Common myeloid progenitor, CD34-positive (primary cell): ENCODE measurements at regions not wholly inside any gene's neighbourhood (a gene's known extent, or its start where the extent isn't known, plus 50 kb on each side); places are given as distances from the start of the nearest gene placed in this dataset.

Source experiments
- CTCF ChIA-PET: fragments of 350-600 bp; sonication (Branson Sonifier 250); formaldehyde crosslinking; loops from one replicate; lab custom pipeline; 2021; ENCODE audit warnings: antibody characterized with exemption; lab: Charles Lee
- POLR2A ChIA-PET: fragments of 350-600 bp; sonication (Branson Sonifier 250); formaldehyde crosslinking; loops from one replicate; lab custom pipeline; 2021; ENCODE audit warnings: antibody characterized with exemption; lab: Charles Lee
- DNase-seq, 3 donors: peaks; one replicate each; pipeline versions ENCODE4 v3.0.0 to v3.0.0-alpha.2; 2013
- H3K27ac ChIP-seq, 2 experiments: 1 replicate in 1 of 2; 2 replicates in 1 of 2; pipeline ENCODE4 v1.7.0; 2013; ENCODE audit warnings: inconsistent platforms in 2 of 2, low read length in 2 of 2, mild to moderate bottlenecking in 2 of 2, low read depth in 1 of 2, moderate library complexity in 1 of 2; ENCODE audit not compliant: severe bottlenecking in 2 of 2, insufficient read depth in 1 of 2, poor library complexity in 1 of 2
- H3K27me3 ChIP-seq, 5 experiments: replicated peaks in 2 of 5; 1 replicate in 3 of 5; 2 replicates in 2 of 5; pipeline versions ENCODE4 v1.6.1 to v1.7.0; 2013; ENCODE audit warnings: low read length in 4 of 5, mild to moderate bottlenecking in 2 of 5, moderate library complexity in 2 of 5, inconsistent platforms in 1 of 5; ENCODE audit not compliant: insufficient read depth in 5 of 5, control insufficient read depth in 4 of 5
- H3K36me3 ChIP-seq, 4 experiments: 1 replicate in 2 of 4; 2 replicates in 2 of 4; pipeline versions ENCODE4 v1.6.1 to v1.7.0; 2013; ENCODE audit warnings: low read length in 3 of 4, control low read depth in 1 of 4, mild to moderate bottlenecking in 1 of 4; ENCODE audit not compliant: control insufficient read depth in 4 of 4, insufficient read depth in 4 of 4
- H3K4me1 ChIP-seq, 4 experiments: 1 replicate in 3 of 4; 2 replicates in 1 of 4; pipeline versions ENCODE4 v1.6.1 to v1.7.1; 2013; ENCODE audit warnings: low read length in 3 of 4, mild to moderate bottlenecking in 3 of 4, control low read depth in 1 of 4, inconsistent platforms in 1 of 4, moderate library complexity in 1 of 4; ENCODE audit not compliant: control insufficient read depth in 4 of 4, insufficient read depth in 4 of 4; ENCODE audit errors: control extremely low read depth in 1 of 4
- H3K4me3 ChIP-seq, 7 experiments: 1 replicate in 4 of 7; 2 replicates in 3 of 7; pipeline versions ENCODE4 v1.5.1 to v1.7.0; 2013; ENCODE audit warnings: mild to moderate bottlenecking in 7 of 7, low read length in 6 of 7, moderate library complexity in 6 of 7, inconsistent platforms in 2 of 7, low read depth in 2 of 7, control low read depth in 1 of 7; ENCODE audit not compliant: insufficient read depth in 4 of 7, control insufficient read depth in 1 of 7; ENCODE audit errors: extremely low read depth in 1 of 7
- H3K9me3 ChIP-seq, 5 experiments: 1 replicate in 4 of 5; 2 replicates in 1 of 5; pipeline versions ENCODE4 v1.6.1 to v1.7.1; 2013; ENCODE audit warnings: low read length in 4 of 5, mild to moderate bottlenecking in 2 of 5, inconsistent platforms in 1 of 5, low read depth in 1 of 5, moderate library complexity in 1 of 5; ENCODE audit not compliant: control insufficient read depth in 4 of 5, insufficient read depth in 2 of 5; ENCODE audit errors: control extremely low read depth in 1 of 5
- WGBS: methylation state at CpG from one replicate; pipeline ENCODE4 v1.1.5; 2013; ENCODE audit not compliant: insufficient coverage; 5-methylcytosine and 5-hydroxymethylcytosine counted together

GRCh38 chr2:19219060-19219459, 139.4 kb downstream of the OSR1 start:
- H3K4me1 ChIP-seq, result no peaks in the 10 kb centered on the region
- no peak overlapping the region for H3K27ac ChIP-seq
- H3K36me3 ChIP-seq, result no peaks in the 10 kb centered on the region
- H3K27me3 ChIP-seq, result no peaks in the 10 kb centered on the region
- POLR2A ChIA-PET, result no interaction called here
- DNase-seq, result no peak
- H3K9me3 ChIP-seq, result no peaks in the 10 kb centered on the region
- 100% methylated on average over 1 of the region's 2 CpGs for WGBS
- no peak overlapping the region for H3K4me3 ChIP-seq
- CTCF ChIA-PET, result no interaction called here

GRCh38 chr2:19218166-19218565, 140.3 kb downstream of the OSR1 start:
- Histone ChIP-seq H3K4me1 (no peaks in the 10 kb centered on the region), H3K36me3 (no peaks in the 10 kb centered on the region), H3K4me3 (no peak overlapping the region), H3K27me3 (no peaks in the 10 kb centered on the region), H3K27ac (no peak overlapping the region), H3K9me3 (no peaks in the 10 kb centered on the region)
- WGBS, result no CpG with 5 or more reads among the region's 2 CpGs
- ChIA-PET POLR2A (no interaction called here), CTCF (no interaction called here)
- no peak for DNase-seq

GRCh38 chr2:19216676-19217602, 141.5 kb downstream of the OSR1 start:
- WGBS, result 100% methylated on average over 2 of the region's 2 CpGs
- Histone ChIP-seq H3K27me3 (no peaks in the 10 kb centered on the region), H3K9me3 (no peaks in the 10 kb centered on the region), H3K27ac (no peak overlapping the region), H3K36me3 (no peaks in the 10 kb centered on the region), H3K4me1 (no peaks in the 10 kb centered on the region), H3K4me3 (no peak overlapping the region)
- DNase-seq, result no peak
- POLR2A ChIA-PET, result no interaction called here
- CTCF ChIA-PET, result no interaction called here

GRCh38 chr2:19216238-19216637, 142.2 kb downstream of the OSR1 start:
- Histone ChIP-seq H3K27ac (no peak overlapping the region), H3K4me3 (no peak overlapping the region), H3K4me1 (no peaks in the 10 kb centered on the region), H3K9me3 (no peaks in the 10 kb centered on the region), H3K36me3 (no peaks in the 10 kb centered on the region), H3K27me3 (no peaks in the 10 kb centered on the region)
- no peak for DNase-seq
- ChIA-PET CTCF (no interaction called here), POLR2A (no interaction called here)
- WGBS, result 100% methylated on average over 2 of the region's 2 CpGs

GRCh38 chr2:19214682-19215391, 143.6 kb downstream of the OSR1 start:
- ChIA-PET POLR2A (no interaction called here), CTCF (no interaction called here)
- H3K9me3 ChIP-seq, result no peaks in the 10 kb centered on the region
- WGBS, result 79% methylated on average over 4 of the region's 5 CpGs
- DNase-seq, result no peak
- no peaks in the 10 kb centered on the region for H3K36me3 ChIP-seq
- no peaks in the 10 kb centered on the region for H3K4me1 ChIP-seq
- no peaks in the 10 kb centered on the region for H3K27me3 ChIP-seq
- H3K27ac ChIP-seq, result no peak overlapping the region
- no peak overlapping the region for H3K4me3 ChIP-seq

GRCh38 chr2:19209575-19210341, 148.7 kb downstream of the OSR1 start:
- Histone ChIP-seq H3K27ac (no peak overlapping the region), H3K4me3 (no peak overlapping the region), H3K36me3 (no peaks in the 10 kb centered on the region), H3K27me3 (no peaks in the 10 kb centered on the region), H3K9me3 (peaks cover 0 to 3% (median 0%) of the 10 kb centered on the region in 5 experiments), H3K4me1 (no peaks in the 10 kb centered on the region)
- 100% methylated on average over 4 of the region's 7 CpGs for WGBS
- ChIA-PET CTCF (no interaction called here), POLR2A (no interaction called here)
- no peak for DNase-seq
